GM12864 (cell line): ENCODE measurements at regions not wholly inside any gene's neighbourhood (a gene's known extent, or its start where the extent isn't known, plus 50 kb on each side); places are given as distances from the start of the nearest gene placed in this dataset.
"Not testable (repeated sequence)": the region's sequence is repeated elsewhere in the genome, so short reads cannot be mapped to it uniquely, and the experiment has no call there.

Experiments
- DNase-seq: peaks from one replicate; pipeline ENCODE4 v3.0.0-alpha.2; 2011; ENCODE audit warnings: low read depth
- H3K4me3 ChIP-seq: 2 replicates; pipeline ENCODE4 v1.5.1; 2011; ENCODE audit warnings: mild to moderate bottlenecking, low read depth, low read length, control low read depth
- CTCF ChIP-seq: IDR thresholded peaks from 2 replicates; pipeline ENCODE4 v1.5.1; 2011; ENCODE audit warnings: low read depth, mild to moderate bottlenecking, moderate library complexity, low read length, control low read depth, inconsistent platforms; ENCODE audit errors: missing control alignments

GRCh38 chr9:20242510-20243189 lies 379.6 kb downstream of the MLLT3 start:
- H3K4me3 ChIP-seq: no peak overlapping the region
- peak; percentile 51 for DNase-seq
- no peak for TF ChIP-seq CTCF

GRCh38 chr9:20240498-20240897 lies 381.8 kb downstream of the MLLT3 start:
- TF ChIP-seq CTCF: no peak
- DNase-seq: no peak
- no peak overlapping the region for H3K4me3 ChIP-seq

- TF ChIP-seq CTCF: no peak
- no peak for DNase-seq
- H3K4me3 ChIP-seq: no peak overlapping the region
Observed at GRCh38 chr9:20238921-20239320, 383.4 kb downstream of the MLLT3 start.

DNA sequence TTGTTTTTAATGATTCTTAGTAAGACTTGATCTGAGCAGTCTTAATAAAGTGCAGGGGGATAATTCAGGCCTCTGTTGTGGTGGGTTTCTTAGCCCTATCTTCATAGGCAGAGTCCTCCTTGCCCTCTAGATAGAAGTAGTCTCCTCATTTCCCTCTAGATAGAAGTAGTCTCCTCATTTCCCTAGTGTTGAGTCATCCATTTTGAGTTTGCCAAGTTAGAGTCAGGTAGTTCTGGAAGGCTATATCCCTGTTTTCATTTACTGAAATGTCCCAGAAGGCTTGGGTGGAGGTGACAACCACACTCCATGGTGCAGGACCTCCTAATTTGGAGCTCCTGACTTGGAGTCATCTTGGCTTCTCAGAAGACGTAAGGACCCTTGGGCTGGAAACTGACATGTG lies 384.6 kb downstream of the MLLT3 start:
- no peak for DNase-seq
- no peak for TF ChIP-seq CTCF
- H3K4me3 ChIP-seq: no peak overlapping the region

- TF ChIP-seq CTCF: no peak
- H3K4me3 ChIP-seq: no peak overlapping the region
- no peak for DNase-seq
Observed at GRCh38 chr9:20236676-20237075, 385.6 kb downstream of the MLLT3 start.

DNA sequence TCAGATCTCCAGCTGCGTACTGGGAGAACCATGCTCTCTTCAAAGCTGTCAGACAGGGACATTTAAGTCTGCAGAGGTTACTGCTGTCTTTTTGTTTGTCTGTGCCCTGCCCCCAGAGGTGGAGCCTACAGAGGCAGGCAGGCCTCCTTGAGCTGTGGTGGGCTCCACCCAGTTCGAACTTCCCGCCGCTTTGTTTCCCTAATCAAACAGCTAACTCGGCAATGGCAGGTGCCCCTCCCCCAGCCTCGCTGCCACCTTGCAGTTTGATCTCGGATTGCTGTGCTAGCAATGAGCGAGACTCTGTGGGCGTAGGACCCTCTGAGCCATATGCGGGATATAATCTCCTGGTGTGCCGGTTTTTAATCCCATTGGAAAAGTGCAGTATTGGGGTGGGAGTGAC lies 387.1 kb downstream of the MLLT3 start:
- not testable (repeated sequence) for H3K4me3 ChIP-seq, DNase-seq

GRCh38 chr9:20228096-20228495 lies 394.2 kb downstream of the MLLT3 start:
- DNase-seq: no peak

More at GRCh38 chr9:20228096-20228495, 394.2 kb downstream of the MLLT3 start:
- no peak for TF ChIP-seq CTCF
- no peak overlapping the region for H3K4me3 ChIP-seq
